ENCODE measurements at regions not wholly inside any gene's neighbourhood (a gene's known extent, or its start where the extent isn't known, plus 50 kb on each side); places are given as distances from the start of the nearest gene placed in this dataset.
"Not testable (repeated sequence)": the region's sequence is repeated elsewhere in the genome, so short reads cannot be mapped to it uniquely, and the experiment has no call there.

GRCh38 chr2:192615105-192615504 lies 420.4 kb upstream of the TMEFF2 start:
- ChIA-PET POLR2A (ENCODE audit: low non-redundant PET) (no interaction called here), CTCF (no interaction called here)
- TF ChIP-seq CTCF (conservative IDR thresholded peaks at IDR 0.05; ENCODE audit: low read depth, low read length) (no peak), EZH2 (IDR thresholded peaks at IDR 0.05; ENCODE audit: borderline replicate concordance, low read depth, low read length, poor library complexity, severe bottlenecking) (no peak)
- Histone ChIP-seq H3K4me3 (ENCODE audit: low read depth, low read length, poor library complexity, severe bottlenecking) (no peak overlapping the region), H3K9me3 (ENCODE audit: low read depth, low read length, poor library complexity, severe bottlenecking) (no peaks in the 10 kb centered on the region), H3K36me3 (ENCODE audit: insufficient read depth, low read length, poor library complexity, severe bottlenecking) (no peaks in the 10 kb centered on the region), H3K27ac (ENCODE audit: low read depth, low read length, poor library complexity, severe bottlenecking) (no peak overlapping the region), H3K4me1 (ENCODE audit: insufficient read depth, low read length, poor library complexity, severe bottlenecking) (no peaks in the 10 kb centered on the region), H3K27me3 (replicated peaks; ENCODE audit: insufficient read depth, low read depth, low read length, poor library complexity) (no peaks in the 10 kb centered on the region)
- intact Hi-C loops (cut with micrococcal nuclease; ENCODE audit: unreplicated experiment), result no loop called here
- DNase-seq (ENCODE audit: low spot score), result no peak
- no TSS peak for BruUV-seq (replicated peaks)

DNA sequence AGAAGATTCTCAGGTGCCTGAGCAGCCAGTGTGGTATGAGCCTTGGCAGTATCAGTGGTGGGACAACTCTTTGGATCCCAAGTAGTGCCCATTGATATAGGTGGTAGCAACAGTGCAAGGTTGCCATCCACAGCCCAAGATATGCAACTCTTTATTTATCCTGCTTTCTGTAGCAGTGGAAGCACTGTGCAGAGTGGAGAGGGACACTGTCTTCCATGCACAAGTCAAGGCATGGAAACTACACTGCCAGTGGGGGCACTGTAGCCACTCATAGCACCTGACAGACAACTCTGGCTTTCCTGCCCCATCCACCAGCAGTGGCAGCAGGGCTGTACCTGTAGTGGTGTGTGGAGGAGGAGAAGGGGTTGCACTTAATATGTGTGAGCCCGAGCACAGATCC lies 409.6 kb upstream of the TMEFF2 start:
- Histone ChIP-seq H3K27ac (ENCODE audit: low read depth, low read length, poor library complexity, severe bottlenecking) (no peak overlapping the region), H3K4me3 (ENCODE audit: low read depth, low read length, poor library complexity, severe bottlenecking) (no peak overlapping the region), H3K4me1 (ENCODE audit: insufficient read depth, low read length, poor library complexity, severe bottlenecking) (no peaks in the 10 kb centered on the region), H3K36me3 (ENCODE audit: insufficient read depth, low read length, poor library complexity, severe bottlenecking) (no peaks in the 10 kb centered on the region), H3K9me3 (ENCODE audit: low read depth, low read length, poor library complexity, severe bottlenecking) (no peaks in the 10 kb centered on the region), H3K27me3 (replicated peaks; ENCODE audit: insufficient read depth, low read depth, low read length, poor library complexity) (no peaks in the 10 kb centered on the region)
- BruUV-seq (replicated peaks), result no TSS peak
- CTCF ChIA-PET, result no interaction called here
- no peak for TF ChIP-seq EZH2 (IDR thresholded peaks at IDR 0.05; ENCODE audit: borderline replicate concordance, low read depth, low read length, poor library complexity, severe bottlenecking)
- 0 out of 2 replicates have a peak, but pooled peaks have one; percentile 12 for TF ChIP-seq CTCF (conservative IDR thresholded peaks at IDR 0.05; ENCODE audit: low read depth, low read length)
- no peak for DNase-seq (ENCODE audit: low spot score)
- intact Hi-C loops (cut with micrococcal nuclease; ENCODE audit: unreplicated experiment), result no loop called here
- POLR2A ChIA-PET (ENCODE audit: low non-redundant PET), result no interaction called here

GRCh38 chr2:192598649-192599048 lies 403.9 kb upstream of the TMEFF2 start:
- H3K27ac ChIP-seq (ENCODE audit: low read depth, low read length, poor library complexity, severe bottlenecking); H3K27me3 ChIP-seq (replicated peaks; ENCODE audit: insufficient read depth, low read depth, low read length, poor library complexity); H3K4me1 ChIP-seq (ENCODE audit: insufficient read depth, low read length, poor library complexity, severe bottlenecking); POLR2A ChIA-PET (ENCODE audit: low non-redundant PET); intact Hi-C loops (cut with micrococcal nuclease; ENCODE audit: unreplicated experiment); CTCF ChIA-PET; DNase-seq (ENCODE audit: low spot score); H3K9me3 ChIP-seq (ENCODE audit: low read depth, low read length, poor library complexity, severe bottlenecking); H3K36me3 ChIP-seq (ENCODE audit: insufficient read depth, low read length, poor library complexity, severe bottlenecking); BruUV-seq (replicated peaks); H3K4me3 ChIP-seq (ENCODE audit: low read depth, low read length, poor library complexity, severe bottlenecking): not testable (repeated sequence)

- no TSS peak for BruUV-seq (replicated peaks)
- DNase-seq (ENCODE audit: low spot score), result no peak
- Histone ChIP-seq H3K27me3 (replicated peaks; ENCODE audit: insufficient read depth, low read depth, low read length, poor library complexity) (no peaks in the 10 kb centered on the region), H3K4me1 (ENCODE audit: insufficient read depth, low read length, poor library complexity, severe bottlenecking) (no peaks in the 10 kb centered on the region), H3K4me3 (ENCODE audit: low read depth, low read length, poor library complexity, severe bottlenecking) (no peak overlapping the region), H3K27ac (ENCODE audit: low read depth, low read length, poor library complexity, severe bottlenecking) (no peak overlapping the region), H3K9me3 (ENCODE audit: low read depth, low read length, poor library complexity, severe bottlenecking) (no peaks in the 10 kb centered on the region), H3K36me3 (ENCODE audit: insufficient read depth, low read length, poor library complexity, severe bottlenecking) (no peaks in the 10 kb centered on the region)
- intact Hi-C loops (cut with micrococcal nuclease; ENCODE audit: unreplicated experiment), result no loop called here
- TF ChIP-seq CTCF (conservative IDR thresholded peaks at IDR 0.05; ENCODE audit: low read depth, low read length) (no peak), EZH2 (IDR thresholded peaks at IDR 0.05; ENCODE audit: borderline replicate concordance, low read depth, low read length, poor library complexity, severe bottlenecking) (no peak)
- ChIA-PET CTCF (no interaction called here), POLR2A (ENCODE audit: low non-redundant PET) (no interaction called here)
Measured at GRCh38 chr2:192593561-192593960, 398.8 kb upstream of the TMEFF2 start.
